A673 (cell line): ENCODE measurements at regions not wholly inside any gene's neighbourhood (a gene's known extent, or its start where the extent isn't known, plus 50 kb on each side); places are given as distances from the start of the nearest gene placed in this dataset.

Experiments used
- BruUV-seq: library from RNA; stranded (reverse); fragments of 400-500 nt; replicated peaks from 2 replicates; lab custom pipeline; 2021; lab: Mats Ljungman, UMichigan
- CTCF ChIA-PET: fragments of 300-600 bp; sonication (Branson Sonifier 250); formaldehyde crosslinking; loops from one replicate; lab custom pipeline; 2022; ENCODE audit warnings: antibody characterized with exemption; lab: Charles Lee
- POLR2A ChIA-PET: fragments of 300-600 bp; sonication (Branson Sonifier 250); formaldehyde crosslinking; loops from one replicate; lab custom pipeline; 2022; ENCODE audit warnings: antibody characterized with exemption; ENCODE audit not compliant: low non-redundant PET; lab: Charles Lee
- DNase-seq: peaks from one replicate; pipeline ENCODE4 v3.0.0-alpha.2; 2015; ENCODE audit warnings: low spot score
- H3K27ac ChIP-seq: fragments of 200-600 bp; sonication (generic); 2 replicates; pipeline ENCODE4 v1.5.1; 2016; ENCODE audit warnings: mixed run types, low read depth, mild to moderate bottlenecking, mixed read lengths, antibody characterized with exemption, low read length; ENCODE audit not compliant: poor library complexity, severe bottlenecking
- H3K27me3 ChIP-seq: fragments of 200-600 bp; sonication (generic); replicated peaks from 2 replicates; pipeline ENCODE4 v1.6.1; 2017; ENCODE audit warnings: mixed run types, low read depth, mild to moderate bottlenecking, mixed read lengths, antibody characterized with exemption, low read length; ENCODE audit not compliant: insufficient read depth, poor library complexity
- H3K36me3 ChIP-seq: fragments of 200-600 bp; sonication (generic); 2 replicates; pipeline ENCODE4 v1.6.1; 2016; ENCODE audit warnings: mixed run types, mild to moderate bottlenecking, mixed read lengths, antibody characterized with exemption, low read length; ENCODE audit not compliant: insufficient read depth, poor library complexity, severe bottlenecking
- H3K4me1 ChIP-seq: fragments of 200-600 bp; sonication (generic); 2 replicates; pipeline ENCODE4 v1.6.1; 2017; ENCODE audit warnings: mixed run types, mild to moderate bottlenecking, mixed read lengths, antibody characterized with exemption, low read length; ENCODE audit not compliant: insufficient read depth, poor library complexity, severe bottlenecking
- H3K4me3 ChIP-seq: fragments of 200-600 bp; sonication (generic); 2 replicates; pipeline ENCODE4 v1.5.1; 2016; ENCODE audit warnings: low read depth, mixed run types, mild to moderate bottlenecking, mixed read lengths, low read length; ENCODE audit not compliant: poor library complexity, severe bottlenecking
- H3K9me3 ChIP-seq: fragments of 200-600 bp; sonication (generic); 2 replicates; pipeline ENCODE4 v1.6.1; 2016; ENCODE audit warnings: mixed run types, low read depth, mild to moderate bottlenecking, mixed read lengths, antibody characterized with exemption, low read length; ENCODE audit not compliant: poor library complexity, severe bottlenecking
- EZH2 ChIP-seq: fragments of 200-600 bp; sonication (generic); IDR thresholded peaks from 2 replicates; pipeline ENCODE4 v1.6.1; 2017; ENCODE audit warnings: borderline replicate concordance, low read depth, mild to moderate bottlenecking, mixed read lengths, antibody characterized with exemption, low read length; ENCODE audit not compliant: poor library complexity, severe bottlenecking
- intact Hi-C: fragments of 100-400 bp; cut with micrococcal nuclease; formaldehyde crosslinking; loops from one replicate; pipeline ENCODE4 v1.10.0; 2022; ENCODE audit not compliant: unreplicated experiment
- TF ChIP-seq, protein P1 (sequence below): fragments of 300-800, 200-600 bp; sonication (generic); conservative IDR thresholded peaks from 2 replicates; pipeline ENCODE4 v1.5.1; 2017; ENCODE audit warnings: low read depth, mild to moderate bottlenecking, antibody characterized with exemption, low read length, moderate library complexity, mixed read lengths

DNA sequence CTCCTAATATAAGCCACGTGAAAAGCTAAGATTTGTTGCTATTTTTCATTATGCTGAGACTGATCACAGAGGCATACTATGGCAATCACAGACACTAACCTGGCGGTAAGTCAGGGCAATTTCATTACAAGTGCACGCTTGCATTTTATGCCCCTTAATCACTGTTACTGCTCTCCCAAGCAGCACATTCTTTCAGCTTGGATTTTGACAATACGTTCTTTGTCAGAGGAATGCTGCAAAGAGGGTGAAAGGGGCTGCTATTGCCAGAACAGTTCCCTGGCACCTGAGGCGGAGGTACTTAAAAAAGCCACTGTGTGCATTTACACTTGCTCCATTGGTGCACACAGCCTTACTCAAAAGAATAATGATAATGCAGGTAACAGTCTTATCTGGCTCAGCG is 346.6 kb downstream of the RFC3 start:
- Histone ChIP-seq H3K27ac (no peak overlapping the region), H3K27me3 (no peaks in the 10 kb centered on the region), H3K9me3 (no peaks in the 10 kb centered on the region), H3K4me3 (no peak overlapping the region), H3K4me1 (peaks cover 6% of the 10 kb centered on the region), H3K36me3 (no peaks in the 10 kb centered on the region)
- no TSS peak for BruUV-seq
- intact Hi-C loops = no loop called here
- TF ChIP-seq, protein P1, sequence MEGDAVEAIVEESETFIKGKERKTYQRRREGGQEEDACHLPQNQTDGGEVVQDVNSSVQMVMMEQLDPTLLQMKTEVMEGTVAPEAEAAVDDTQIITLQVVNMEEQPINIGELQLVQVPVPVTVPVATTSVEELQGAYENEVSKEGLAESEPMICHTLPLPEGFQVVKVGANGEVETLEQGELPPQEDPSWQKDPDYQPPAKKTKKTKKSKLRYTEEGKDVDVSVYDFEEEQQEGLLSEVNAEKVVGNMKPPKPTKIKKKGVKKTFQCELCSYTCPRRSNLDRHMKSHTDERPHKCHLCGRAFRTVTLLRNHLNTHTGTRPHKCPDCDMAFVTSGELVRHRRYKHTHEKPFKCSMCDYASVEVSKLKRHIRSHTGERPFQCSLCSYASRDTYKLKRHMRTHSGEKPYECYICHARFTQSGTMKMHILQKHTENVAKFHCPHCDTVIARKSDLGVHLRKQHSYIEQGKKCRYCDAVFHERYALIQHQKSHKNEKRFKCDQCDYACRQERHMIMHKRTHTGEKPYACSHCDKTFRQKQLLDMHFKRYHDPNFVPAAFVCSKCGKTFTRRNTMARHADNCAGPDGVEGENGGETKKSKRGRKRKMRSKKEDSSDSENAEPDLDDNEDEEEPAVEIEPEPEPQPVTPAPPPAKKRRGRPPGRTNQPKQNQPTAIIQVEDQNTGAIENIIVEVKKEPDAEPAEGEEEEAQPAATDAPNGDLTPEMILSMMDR = no peak
- no peak for TF ChIP-seq EZH2
- CTCF ChIA-PET = no interaction called here
- POLR2A ChIA-PET = no interaction called here
- DNase-seq = no peak

DNA sequence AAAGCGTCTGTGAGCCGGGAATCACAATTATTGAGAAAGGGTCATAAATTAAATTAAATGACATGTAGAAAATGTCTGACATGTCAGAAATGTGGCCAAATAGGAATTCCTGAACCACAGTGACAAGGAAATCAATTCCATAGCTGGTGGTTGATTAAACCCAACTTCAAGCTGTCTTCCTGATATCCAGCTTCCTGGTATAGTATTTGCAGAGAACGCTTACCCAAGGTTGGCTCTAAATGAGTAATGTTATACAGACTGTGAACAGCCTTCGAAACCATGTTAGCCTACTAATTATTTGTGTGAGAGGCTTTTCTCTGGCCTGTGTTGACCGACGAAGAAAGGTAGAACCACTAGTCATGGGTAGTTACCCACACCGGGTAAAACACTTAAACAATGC is 347.2 kb downstream of the RFC3 start:
- intact Hi-C loops = no loop called here
- Histone ChIP-seq H3K27ac (no peak overlapping the region), H3K4me3 (no peak overlapping the region), H3K9me3 (no peaks in the 10 kb centered on the region), H3K27me3 (no peaks in the 10 kb centered on the region), H3K4me1 (peaks cover 6% of the 10 kb centered on the region), H3K36me3 (no peaks in the 10 kb centered on the region)
- POLR2A ChIA-PET = no interaction called here
- DNase-seq = no peak
- TF ChIP-seq, protein P1 = no peak
- no peak for TF ChIP-seq EZH2
- no TSS peak for BruUV-seq
- CTCF ChIA-PET = no interaction called here

DNA sequence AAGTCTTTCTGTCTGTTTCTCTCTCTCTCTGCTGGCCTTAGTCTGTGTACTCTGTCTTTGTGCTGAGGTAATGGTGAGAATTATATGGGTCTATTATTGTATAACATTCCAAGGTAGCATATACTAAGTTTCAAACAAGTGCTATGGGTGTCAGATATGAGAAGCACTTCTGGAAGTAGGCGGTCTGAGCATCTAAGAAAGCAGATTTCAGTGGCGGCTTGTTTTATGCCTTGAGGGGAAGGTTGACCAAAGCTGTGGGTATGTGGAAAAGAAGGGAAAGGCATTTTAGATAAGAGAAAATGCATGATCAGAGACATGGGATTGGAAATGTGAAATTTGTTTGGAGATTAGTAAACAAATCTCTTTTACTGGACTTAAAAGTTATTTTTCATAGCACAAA is 348.5 kb downstream of the RFC3 start:
- no peaks in the 10 kb centered on the region for H3K36me3 ChIP-seq
- no peak overlapping the region for H3K4me3 ChIP-seq
- TF ChIP-seq, protein P1 = no peak
- no peak for TF ChIP-seq EZH2
- H3K27ac ChIP-seq = no peak overlapping the region
- peaks cover 5% of the 10 kb centered on the region for H3K4me1 ChIP-seq
- no peak for DNase-seq
- H3K27me3 ChIP-seq = no peaks in the 10 kb centered on the region
- ChIA-PET POLR2A (no interaction called here), CTCF (no interaction called here)
- BruUV-seq = no TSS peak
- no peaks in the 10 kb centered on the region for H3K9me3 ChIP-seq
- intact Hi-C loops = no loop called here
